ENCODE measurements at regions not wholly inside any gene's neighbourhood (a gene's known extent, or its start where the extent isn't known, plus 50 kb on each side); places are given as distances from the start of the nearest gene placed in this dataset.

- TF ChIP-seq POLR2AphosphoS5 (IDR thresholded peaks at IDR 0.05; ENCODE audit: borderline replicate concordance, low read depth, low read length) (no peak), EZH2 (IDR thresholded peaks at IDR 0.05) (no peak)
Measured at GRCh38 chr12:89156862-89157262, 195.4 kb downstream of the DUSP6 start.

Measured in SK-N-MC (cell line).